ENCODE measurements at regions not wholly inside any gene's neighbourhood (a gene's known extent, or its start where the extent isn't known, plus 50 kb on each side); places are given as distances from the start of the nearest gene placed in this dataset.

DNA sequence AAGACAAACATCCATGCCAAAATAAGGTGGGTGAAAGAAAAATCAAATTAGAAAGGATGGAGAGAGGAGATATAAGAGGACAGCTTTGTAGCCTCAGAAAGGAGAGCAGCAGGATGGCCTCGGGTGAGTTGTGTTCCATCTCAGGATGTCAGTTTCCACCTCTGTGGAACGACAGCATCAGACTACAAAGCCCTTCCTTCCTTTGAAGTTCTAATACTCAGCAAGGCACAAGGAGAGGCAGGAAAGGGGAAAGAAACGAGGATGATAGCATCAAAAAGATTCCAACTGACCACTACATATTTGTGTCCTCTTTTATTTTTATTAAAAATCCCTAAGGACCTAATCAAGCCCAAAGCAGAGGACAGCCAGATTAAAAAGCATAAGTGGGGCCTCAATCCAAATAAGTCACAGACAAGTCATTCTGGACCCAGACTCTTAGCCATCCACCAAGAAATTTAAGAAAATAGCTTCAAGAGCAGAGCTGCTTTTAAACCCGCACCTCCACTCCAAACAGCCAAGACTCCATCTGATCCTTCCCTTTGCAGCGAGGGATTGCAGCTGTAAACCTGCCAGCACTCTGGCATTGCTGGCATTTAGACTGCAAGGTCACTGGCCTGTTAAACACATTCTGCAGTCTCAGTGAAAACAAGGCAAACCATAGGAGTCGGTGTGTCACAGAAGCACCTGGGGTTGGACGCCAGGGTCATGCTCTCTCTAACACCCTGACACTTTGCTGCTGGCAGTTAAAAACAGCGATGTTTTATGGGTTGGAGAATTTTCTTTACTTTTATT lies 314.5 kb upstream of the CHAC2 start:
- H3K36me3 ChIP-seq = no peaks in the 10 kb centered on the region
- H3K4me1 ChIP-seq = peaks cover 0 to 11% (median 0%) of the 10 kb centered on the region in 9 donors
- peak; percentile 25 to 29 for DNase-seq
- intact Hi-C loops (cut with DNase I) = no loop called here
- H3K27ac ChIP-seq = peak overlapping the region in 1 of 10 donors; percentile 38
- no peak overlapping the region for H3K4me3 ChIP-seq
- H3K9me3 ChIP-seq = no peaks in the 10 kb centered on the region
- peak; percentile 48 to 78 (median 70) for ATAC-seq
- TF ChIP-seq, protein P1, sequence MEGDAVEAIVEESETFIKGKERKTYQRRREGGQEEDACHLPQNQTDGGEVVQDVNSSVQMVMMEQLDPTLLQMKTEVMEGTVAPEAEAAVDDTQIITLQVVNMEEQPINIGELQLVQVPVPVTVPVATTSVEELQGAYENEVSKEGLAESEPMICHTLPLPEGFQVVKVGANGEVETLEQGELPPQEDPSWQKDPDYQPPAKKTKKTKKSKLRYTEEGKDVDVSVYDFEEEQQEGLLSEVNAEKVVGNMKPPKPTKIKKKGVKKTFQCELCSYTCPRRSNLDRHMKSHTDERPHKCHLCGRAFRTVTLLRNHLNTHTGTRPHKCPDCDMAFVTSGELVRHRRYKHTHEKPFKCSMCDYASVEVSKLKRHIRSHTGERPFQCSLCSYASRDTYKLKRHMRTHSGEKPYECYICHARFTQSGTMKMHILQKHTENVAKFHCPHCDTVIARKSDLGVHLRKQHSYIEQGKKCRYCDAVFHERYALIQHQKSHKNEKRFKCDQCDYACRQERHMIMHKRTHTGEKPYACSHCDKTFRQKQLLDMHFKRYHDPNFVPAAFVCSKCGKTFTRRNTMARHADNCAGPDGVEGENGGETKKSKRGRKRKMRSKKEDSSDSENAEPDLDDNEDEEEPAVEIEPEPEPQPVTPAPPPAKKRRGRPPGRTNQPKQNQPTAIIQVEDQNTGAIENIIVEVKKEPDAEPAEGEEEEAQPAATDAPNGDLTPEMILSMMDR (IDR thresholded peaks at IDR 0.05) = no peak
- H3K27me3 ChIP-seq = no peaks in the 10 kb centered on the region
- WGBS, 2 donors = 31 to 36% methylated on average over 8 of the region's 8 CpGs

DNA sequence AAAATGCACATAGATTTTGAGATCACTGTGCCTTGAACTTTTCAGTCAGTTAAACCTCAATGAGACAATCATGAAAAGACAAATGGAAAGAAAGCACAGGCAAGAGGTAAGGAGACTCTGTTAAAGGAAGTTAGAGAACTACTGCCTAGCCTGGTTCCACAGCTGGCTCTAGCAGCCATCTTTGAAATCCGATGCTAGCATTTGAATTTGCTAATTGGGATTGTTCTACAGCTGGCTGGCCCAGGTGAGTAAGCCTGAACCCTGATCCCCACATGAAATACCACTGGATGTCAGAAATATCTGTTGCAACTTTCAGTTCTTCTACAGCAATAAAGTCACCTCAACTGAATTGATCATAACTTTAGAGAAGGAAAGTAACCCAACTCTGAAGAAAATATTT lies 315.2 kb upstream of the CHAC2 start:
- TF ChIP-seq, protein P1 (IDR thresholded peaks at IDR 0.05) = no peak
- Histone ChIP-seq H3K9me3 (no peaks in the 10 kb centered on the region), H3K4me1 (peaks cover 0 to 11% (median 0%) of the 10 kb centered on the region in 9 donors), H3K36me3 (no peaks in the 10 kb centered on the region), H3K4me3 (no peak overlapping the region), H3K27me3 (no peaks in the 10 kb centered on the region), H3K27ac (no peak overlapping the region)
- intact Hi-C loops (cut with DNase I) = no loop called here
- ATAC-seq (no peak), DNase-seq (no peak)
- 41 to 60% methylated on average over 1 of the region's 1 CpG for WGBS, 2 donors

DNA sequence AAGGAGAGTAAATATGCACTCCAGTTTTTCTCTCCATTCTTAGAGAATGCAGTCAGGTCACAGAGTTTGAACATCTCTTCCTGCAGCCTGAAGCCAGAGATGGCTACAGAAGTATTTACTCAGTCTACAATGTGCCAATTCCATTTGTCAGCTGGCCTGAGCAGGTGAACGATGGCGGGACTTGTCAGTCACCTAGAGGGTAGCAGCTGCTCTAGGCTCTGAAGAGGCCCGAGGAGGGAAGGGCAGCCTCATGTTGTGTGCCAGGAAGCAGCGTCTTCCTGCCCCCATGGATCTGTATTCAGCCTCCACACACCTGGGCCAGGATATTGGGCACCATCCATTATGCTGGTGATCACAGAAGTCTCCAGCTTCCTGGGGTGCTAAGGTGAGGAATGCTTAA lies 316.7 kb upstream of the CHAC2 start:
- intact Hi-C loops (cut with DNase I) = no loop called here
- H3K4me3 ChIP-seq = no peak overlapping the region
- DNase-seq (no peak), ATAC-seq (no peak)
- no peak overlapping the region for H3K27ac ChIP-seq
- no peaks in the 10 kb centered on the region for H3K36me3 ChIP-seq
- 76 to 77% methylated on average over 4 of the region's 4 CpGs for WGBS, 2 donors
- H3K27me3 ChIP-seq = no peaks in the 10 kb centered on the region
- TF ChIP-seq, protein P1 (IDR thresholded peaks at IDR 0.05) = no peak
- H3K9me3 ChIP-seq = no peaks in the 10 kb centered on the region
- peaks cover 0 to 11% (median 0%) of the 10 kb centered on the region in 9 donors for H3K4me1 ChIP-seq

DNA sequence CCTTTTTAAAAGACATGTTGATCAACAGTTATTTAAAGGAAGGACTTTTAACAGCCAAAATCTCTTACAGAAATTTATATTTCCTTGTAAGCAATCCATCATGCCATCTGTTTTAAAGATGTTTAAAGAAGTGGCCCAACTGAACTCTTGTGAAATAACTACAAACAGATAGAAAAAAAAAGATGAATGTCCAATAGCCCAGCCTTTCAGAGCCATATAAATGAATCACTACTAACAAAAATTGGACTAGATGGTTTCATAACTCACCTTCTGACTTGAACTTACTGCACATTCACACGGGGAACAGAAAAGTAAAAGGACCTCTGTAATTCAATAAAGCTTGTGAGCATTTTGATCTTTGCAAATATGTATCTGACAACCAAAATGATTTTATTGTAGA lies 319.0 kb upstream of the CHAC2 start:
- Histone ChIP-seq H3K36me3 (no peaks in the 10 kb centered on the region), H3K4me3 (no peak overlapping the region), H3K4me1 (peaks cover 0 to 8% (median 0%) of the 10 kb centered on the region in 9 donors), H3K27ac (no peak overlapping the region), H3K27me3 (no peaks in the 10 kb centered on the region), H3K9me3 (no peaks in the 10 kb centered on the region)
- no peak for DNase-seq
- 83 to 87% methylated on average over 1 of the region's 1 CpG for WGBS, 2 donors
- TF ChIP-seq, protein P1 (IDR thresholded peaks at IDR 0.05) = no peak
- no peak for ATAC-seq
- intact Hi-C loops (cut with DNase I) = no loop called here
